ENCODE measurements at regions not wholly inside any gene's neighbourhood (a gene's known extent, or its start where the extent isn't known, plus 50 kb on each side); places are given as distances from the start of the nearest gene placed in this dataset.

- no peak for TF ChIP-seq CTCF (IDR thresholded peaks at IDR 0.05)
Observed at GRCh38 chr11:79538775-79539174, 97.9 kb upstream of the TENM4 start.

DNA sequence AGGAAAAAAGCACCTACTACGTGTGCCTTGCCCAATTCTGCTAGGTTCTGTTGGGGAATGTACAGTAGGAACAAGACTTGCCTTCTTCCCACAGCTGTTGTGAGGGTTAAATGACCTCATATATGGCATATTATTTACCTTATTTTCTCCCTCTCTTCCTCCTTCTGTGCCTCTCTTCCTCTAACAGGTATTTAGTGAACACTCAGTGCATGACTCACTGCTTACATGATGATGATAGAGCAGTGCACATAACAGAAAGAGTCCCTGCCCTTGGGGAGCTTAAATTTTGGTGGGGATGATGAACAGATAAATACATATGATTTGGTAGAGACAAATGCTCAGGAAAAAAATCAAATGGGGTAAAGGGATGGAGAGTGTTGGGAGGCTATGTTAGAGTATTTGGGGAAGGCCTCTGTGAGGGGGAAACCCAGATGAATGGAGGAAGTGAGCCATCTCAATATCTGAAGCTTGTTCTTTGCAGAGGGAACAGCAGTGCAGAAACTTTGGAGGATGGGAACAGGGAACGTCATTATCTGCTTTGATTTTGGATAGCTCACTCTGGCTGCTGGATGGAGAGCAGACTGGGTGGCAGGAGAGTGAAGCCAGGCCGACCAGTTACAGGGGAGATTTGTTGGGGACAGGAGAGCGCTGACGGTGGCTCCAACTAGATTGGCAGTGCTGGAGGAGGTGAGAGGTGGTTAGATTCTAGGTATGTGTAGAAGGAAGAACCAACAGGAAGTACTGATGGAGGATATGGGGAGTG is 95.5 kb upstream of the TENM4 start:
- TF ChIP-seq CTCF (IDR thresholded peaks at IDR 0.05), result no peak

DNA sequence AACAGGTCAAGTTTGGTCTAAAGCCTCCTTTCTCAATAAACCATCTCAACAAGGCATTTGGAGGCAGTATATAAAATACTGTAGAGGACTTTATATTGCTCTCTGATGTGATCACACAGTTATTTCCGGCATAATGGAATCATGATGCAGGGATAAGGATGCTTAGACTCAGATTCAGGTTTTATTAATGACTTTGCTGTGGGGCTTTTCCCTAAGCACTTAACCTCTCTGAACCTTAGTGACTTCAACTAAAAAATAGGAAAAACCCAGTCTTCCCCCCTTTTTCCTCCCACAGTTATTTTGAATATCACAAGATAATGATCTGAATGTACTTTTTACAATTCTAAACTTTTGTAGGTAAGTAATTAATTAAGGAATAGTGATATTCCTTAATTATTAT is 94.8 kb upstream of the TENM4 start:
- TF ChIP-seq CTCF (IDR thresholded peaks at IDR 0.05), result no peak

GRCh38 chr11:79525257-79525656 is 84.4 kb upstream of the TENM4 start:
- TF ChIP-seq CTCF (IDR thresholded peaks at IDR 0.05), result no peak

GRCh38 chr11:79522626-79523025 is 81.8 kb upstream of the TENM4 start:
- TF ChIP-seq CTCF (IDR thresholded peaks at IDR 0.05), result no peak

DNA sequence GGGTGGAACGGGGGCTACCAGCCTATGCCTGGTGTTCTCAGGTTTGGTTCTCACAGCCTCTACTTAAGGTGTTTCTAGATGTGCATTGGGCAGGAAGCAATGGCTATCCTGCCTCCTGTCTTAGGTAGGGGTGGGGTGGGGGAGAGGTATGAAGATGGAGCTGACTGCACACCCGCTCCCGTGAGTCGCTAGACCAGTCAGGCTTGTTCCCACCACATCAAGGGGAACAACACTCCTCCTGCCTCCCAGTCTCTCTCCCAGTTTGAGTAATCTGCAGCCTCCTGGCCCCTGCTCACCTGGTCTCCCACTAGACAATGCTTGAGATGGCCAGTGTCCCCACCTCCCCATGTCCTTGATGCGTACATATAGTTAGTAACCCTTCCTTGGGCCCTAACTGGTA is 79.3 kb upstream of the TENM4 start:
- TF ChIP-seq CTCF (IDR thresholded peaks at IDR 0.05), result no peak

- no peak for TF ChIP-seq CTCF (IDR thresholded peaks at IDR 0.05)
Observed at GRCh38 chr11:79515781-79516180, 75.0 kb upstream of the TENM4 start.

DNA sequence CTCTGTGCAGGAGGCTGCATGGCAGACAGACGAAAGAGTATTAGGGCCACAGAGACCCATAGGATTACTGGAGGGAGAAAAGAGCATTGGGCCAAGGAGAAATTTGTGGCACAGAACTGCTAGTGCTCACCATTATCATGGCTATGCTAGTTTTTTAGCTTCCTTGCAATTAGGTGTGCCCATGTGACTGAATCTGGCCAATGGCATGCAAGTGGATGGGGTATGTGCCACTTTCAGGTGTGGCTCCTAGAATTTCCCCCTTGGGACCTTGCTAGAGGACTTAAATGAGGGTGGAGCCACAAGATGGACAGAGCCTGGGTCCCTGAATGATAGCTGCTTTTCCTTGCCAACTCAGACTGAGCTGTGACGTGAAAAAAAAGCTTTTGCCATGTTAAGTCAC is 73.9 kb upstream of the TENM4 start:
- TF ChIP-seq CTCF (IDR thresholded peaks at IDR 0.05), result no peak
